H1 (cell line): ENCODE measurements at regions not wholly inside any gene's neighbourhood (a gene's known extent, or its start where the extent isn't known, plus 50 kb on each side); places are given as distances from the start of the nearest gene placed in this dataset.

ENCODE experiments used
- CTCF ChIA-PET: fragments of 300-600 bp; sonication (Branson Sonifier 250); formaldehyde crosslinking; loops from one replicate; lab custom pipeline; 2021; ENCODE audit not compliant: partially characterized antibody; lab: Charles Lee
- POLR2A ChIA-PET: fragments of 300-600 bp; sonication (Branson Sonifier 250); formaldehyde crosslinking; loops from one replicate; lab custom pipeline; 2021; ENCODE audit warnings: inconsistent platforms; ENCODE audit not compliant: partially characterized antibody; lab: Charles Lee
- DNase-seq, 2 experiments: peaks; one replicate each; pipeline versions ENCODE4 v3.0.0 to v3.0.0-alpha.2; 2010 to 2022; ENCODE audit warnings: low spot score in 2 of 2, low read depth in 1 of 2, mixed read lengths in 1 of 2
- FAIRE-seq: peaks from 2 replicates; lab custom pipeline; 2011; peaks lifted over from hg19 to GRCh38; lab: Jason Lieb, UNC
- H2AFZ ChIP-seq: 2 replicates; pipeline ENCODE4 v1.8.1; 2012; ENCODE audit warnings: low read length, inconsistent platforms
- H2AK5ac ChIP-seq: 2 replicates; pipeline ENCODE4 v1.6.1; 2013; ENCODE audit warnings: low read depth, low read length
- H2BK120ac ChIP-seq: replicated peaks from 2 replicates; pipeline ENCODE3; 2013; ENCODE audit warnings: low read depth, low read length, inconsistent platforms
- H2BK12ac ChIP-seq: 2 replicates; pipeline ENCODE4 v1.6.1; 2013; ENCODE audit warnings: low read depth, low read length
- H2BK15ac ChIP-seq: 2 replicates; pipeline ENCODE4 v1.6.1; 2013; ENCODE audit warnings: low read length
- H2BK20ac ChIP-seq: 2 replicates; pipeline ENCODE4 v1.6.1; 2013; ENCODE audit warnings: low read length
- H2BK5ac ChIP-seq: 2 replicates; pipeline ENCODE4 v1.6.1; 2013; ENCODE audit warnings: low read depth, low read length
- H3K14ac ChIP-seq: 2 replicates; pipeline ENCODE4 v1.6.1; 2013; ENCODE audit warnings: inconsistent platforms; ENCODE audit not compliant: insufficient read length
- H3K18ac ChIP-seq: 2 replicates; pipeline ENCODE4 v1.6.1; 2013; ENCODE audit warnings: low read length; ENCODE audit errors: extremely low read depth
- H3K23ac ChIP-seq: 2 replicates; pipeline ENCODE4 v1.6.1; 2013; ENCODE audit warnings: inconsistent platforms; ENCODE audit not compliant: insufficient read length
- H3K23me2 ChIP-seq: 2 replicates; pipeline ENCODE4 v1.6.1; 2013; ENCODE audit warnings: low read depth, low read length
- H3K27ac ChIP-seq: 2 replicates; pipeline ENCODE4 v1.6.1; 2011; ENCODE audit warnings: low read depth, low read length, inconsistent platforms
- H3K27me3 ChIP-seq, 4 experiments: replicated peaks in 1 of 4; 1 replicate in 1 of 4; 2 replicates in 3 of 4; pipeline versions ENCODE4 v1.6.1 to v1.8.1; 2011 to 2013; ENCODE audit warnings: low read length in 3 of 4, mild to moderate bottlenecking in 3 of 4, inconsistent platforms in 2 of 4, mixed read lengths in 2 of 4, moderate library complexity in 1 of 4; ENCODE audit not compliant: control insufficient read depth in 3 of 4, insufficient read depth in 3 of 4; ENCODE audit errors: extremely low read depth in 1 of 4
- H3K36me3 ChIP-seq, 4 experiments: 2 replicates each; pipeline versions ENCODE4 v1.6.1 to v1.8.1; 2011 to 2013; ENCODE audit warnings: mild to moderate bottlenecking in 4 of 4, low read length in 3 of 4, moderate library complexity in 2 of 4, control low read depth in 1 of 4, inconsistent platforms in 1 of 4; ENCODE audit not compliant: insufficient read depth in 4 of 4, control insufficient read depth in 2 of 4
- H3K4ac ChIP-seq: replicated peaks from 2 replicates; pipeline ENCODE3; 2013; ENCODE audit warnings: low read length, low read depth, mixed read lengths, inconsistent platforms; ENCODE audit not compliant: insufficient read length
- H3K4me1 ChIP-seq, 4 experiments: replicated peaks in 1 of 4; 1 replicate in 1 of 4; 2 replicates in 3 of 4; pipeline versions ENCODE4 v1.6.1 to v1.8.1; 2011 to 2013; ENCODE audit warnings: low read length in 3 of 4, inconsistent platforms in 2 of 4, mixed read lengths in 1 of 4; ENCODE audit not compliant: insufficient read depth in 4 of 4, control insufficient read depth in 3 of 4
- H3K4me2 ChIP-seq, 2 experiments: 2 replicates each; pipeline versions ENCODE4 v1.6.1 to v1.8.1; 2011 to 2013; ENCODE audit warnings: low read depth in 2 of 2, low read length in 2 of 2, control low read depth in 1 of 2, inconsistent platforms in 1 of 2, mild to moderate bottlenecking in 1 of 2; ENCODE audit not compliant: insufficient read depth in 1 of 2
- H3K4me3 ChIP-seq, 4 experiments: fragments of 200-600, 300-600 bp in 1 of 4; sonication (generic), shearing (Covaris generic), sonication (Bioruptor Twin) in 1 of 4; 2 replicates each; pipeline versions ENCODE4 v1.5.1 to v1.8.1; 2011 to 2016; ENCODE audit warnings: low read length in 4 of 4, low read depth in 3 of 4, control low read depth in 2 of 4, inconsistent platforms in 2 of 4, mild to moderate bottlenecking in 2 of 4, mixed read lengths in 1 of 4, moderate library complexity in 1 of 4; ENCODE audit not compliant: insufficient read depth in 2 of 4; ENCODE audit errors: extremely low read depth in 1 of 4
- H3K56ac ChIP-seq: replicated peaks from 2 replicates; pipeline ENCODE3; 2013; ENCODE audit warnings: low read depth, mild to moderate bottlenecking, mixed read lengths, low read length, inconsistent platforms; ENCODE audit not compliant: insufficient read length
- H3K79me1 ChIP-seq: 2 replicates; pipeline ENCODE4 v1.6.1; 2013; ENCODE audit warnings: low read depth, low read length, control low read depth
- H3K79me2 ChIP-seq, 2 experiments: 2 replicates each; pipeline versions ENCODE4 v1.6.1 to v1.8.1; 2012 to 2013; ENCODE audit warnings: low read length in 2 of 2, mild to moderate bottlenecking in 2 of 2, inconsistent platforms in 1 of 2; ENCODE audit not compliant: insufficient read depth in 2 of 2, control insufficient read depth in 1 of 2
- H3K9ac ChIP-seq, 4 experiments: replicated peaks in 1 of 4; 1 replicate in 1 of 4; 2 replicates in 3 of 4; pipeline versions ENCODE4 v1.6.1 to v1.8.1; 2011 to 2013; ENCODE audit warnings: low read depth in 3 of 4, low read length in 3 of 4, control low read depth in 2 of 4, mild to moderate bottlenecking in 2 of 4, moderate library complexity in 2 of 4, inconsistent platforms in 1 of 4; ENCODE audit errors: extremely low read depth in 1 of 4
- H3K9me3 ChIP-seq, 2 experiments: 2 replicates each; pipeline versions ENCODE4 v1.6.1 to v1.8.1; 2012 to 2013; ENCODE audit warnings: mild to moderate bottlenecking in 2 of 2, moderate library complexity in 2 of 2, control low read depth in 1 of 2, inconsistent platforms in 1 of 2, low read depth in 1 of 2, low read length in 1 of 2, mixed read lengths in 1 of 2; ENCODE audit not compliant: insufficient read depth in 2 of 2
- H4K20me1 ChIP-seq, 2 experiments: replicated peaks in 1 of 2; 2 replicates each; pipeline versions ENCODE3 to v1.8.1; 2011 to 2013; ENCODE audit warnings: inconsistent platforms in 2 of 2, low read length in 2 of 2, mild to moderate bottlenecking in 1 of 2; ENCODE audit not compliant: insufficient read depth in 2 of 2, control insufficient read depth in 1 of 2
- H4K5ac ChIP-seq: 2 replicates; pipeline ENCODE4 v1.6.1; 2013; ENCODE audit warnings: low read length, low read depth, mixed read lengths, inconsistent platforms; ENCODE audit not compliant: insufficient read length
- H4K8ac ChIP-seq: 2 replicates; pipeline ENCODE4 v1.8.0; 2013; ENCODE audit warnings: mild to moderate bottlenecking, moderate library complexity, low read length, inconsistent platforms; ENCODE audit not compliant: insufficient read depth; ENCODE audit errors: extremely low read depth
- H4K91ac ChIP-seq: replicated peaks from 2 replicates; pipeline ENCODE3; 2013; ENCODE audit warnings: low read length, mixed read lengths, inconsistent platforms; ENCODE audit not compliant: insufficient read length
- CBX8 ChIP-seq: fragments of 300-800, 300-1000 bp; sonication (generic); IDR thresholded peaks from 2 replicates; pipeline ENCODE4 v1.7.1; 2016; ENCODE audit warnings: low read depth, low read length, borderline replicate concordance
- CEBPB ChIP-seq: IDR thresholded peaks from 2 replicates; pipeline ENCODE4 v1.6.1; 2012; ENCODE audit warnings: low read depth, low read length
- CHD2 ChIP-seq: IDR thresholded peaks from 2 replicates; pipeline ENCODE4 v1.6.1; 2012; ENCODE audit warnings: low read length, improper control_type of control experiment
- CREB1 ChIP-seq: IDR thresholded peaks from 2 replicates; pipeline ENCODE4 v1.6.1; 2012; ENCODE audit warnings: inconsistent platforms
- HDAC2 ChIP-seq, 2 experiments: fragments of 300-600 bp in 1 of 2; sonication (generic) in 1 of 2; IDR thresholded peaks; 2 replicates each; pipeline ENCODE4 v1.6.1; 2011 to 2012; ENCODE audit warnings: low read depth in 2 of 2, low read length in 2 of 2, mild to moderate bottlenecking in 2 of 2, moderate library complexity in 2 of 2, borderline replicate concordance in 1 of 2, inconsistent platforms in 1 of 2
- JUN ChIP-seq: IDR thresholded peaks from 2 replicates; pipeline ENCODE4 v1.6.1; 2011; ENCODE audit warnings: low read depth, mild to moderate bottlenecking, improper control_type of control experiment, low read length
- KDM5A ChIP-seq: fragments of 200-600 bp; IDR thresholded peaks from 2 replicates; pipeline ENCODE4 v1.7.1; 2012; ENCODE audit warnings: mild to moderate bottlenecking, low read length, inconsistent platforms, mixed read lengths
- NANOG ChIP-seq: IDR thresholded peaks from 2 replicates; pipeline ENCODE4 v1.6.1; 2011; ENCODE audit warnings: low read length, low read depth, mild to moderate bottlenecking, inconsistent platforms; ENCODE audit not compliant: insufficient read depth, poor library complexity, severe bottlenecking
- RNF2 ChIP-seq: fragments of 200-900, 300-1000 bp; sonication (generic); IDR thresholded peaks from 2 replicates; pipeline ENCODE4 v1.7.1; 2016; ENCODE audit warnings: borderline replicate concordance, low read depth, mild to moderate bottlenecking, antibody characterized with exemption, low read length; ENCODE audit not compliant: poor library complexity, severe bottlenecking; ENCODE audit errors: missing control alignments
- SIN3A ChIP-seq, 2 experiments: IDR thresholded peaks in 1 of 2; conservative IDR thresholded peaks in 1 of 2; 2 replicates each; pipeline ENCODE4 v1.6.1; 2011 to 2012; ENCODE audit warnings: low read length in 2 of 2, improper control_type of control experiment in 1 of 2, low read depth in 1 of 2, mild to moderate bottlenecking in 1 of 2
- TBP ChIP-seq: IDR thresholded peaks from 2 replicates; pipeline ENCODE4 v1.6.1; 2011; ENCODE audit warnings: low read depth, low read length, improper control_type of control experiment
- TCF12 ChIP-seq: IDR thresholded peaks from 2 replicates; pipeline ENCODE4 v1.6.1; 2011; ENCODE audit warnings: low read depth, mild to moderate bottlenecking, low read length
- WGBS, 2 experiments: shearing (Covaris generic) in 1 of 2; methylation state at CpG; one replicate each; pipeline versions ENCODE4 v1.1.6 to v1.1.7; 2013 to 2015; ENCODE audit warnings: low lambda C conversion rate in 2 of 2, mixed read lengths in 2 of 2, inconsistent platforms in 1 of 2, low coverage in 1 of 2, missing lambda C conversion rate in 1 of 2; ENCODE audit not compliant: insufficient replicate concordance in 2 of 2, insufficient coverage in 1 of 2, insufficient read length in 1 of 2; ENCODE audit errors: extremely low coverage in 1 of 2, missing lambda C conversion rate in 1 of 2; 5-methylcytosine and 5-hydroxymethylcytosine counted together
- TF ChIP-seq, protein P1 (sequence below): IDR thresholded peaks from 2 replicates; pipeline ENCODE4 v1.6.1; 2011; ENCODE audit warnings: low read length, improper control_type of control experiment

DNA sequence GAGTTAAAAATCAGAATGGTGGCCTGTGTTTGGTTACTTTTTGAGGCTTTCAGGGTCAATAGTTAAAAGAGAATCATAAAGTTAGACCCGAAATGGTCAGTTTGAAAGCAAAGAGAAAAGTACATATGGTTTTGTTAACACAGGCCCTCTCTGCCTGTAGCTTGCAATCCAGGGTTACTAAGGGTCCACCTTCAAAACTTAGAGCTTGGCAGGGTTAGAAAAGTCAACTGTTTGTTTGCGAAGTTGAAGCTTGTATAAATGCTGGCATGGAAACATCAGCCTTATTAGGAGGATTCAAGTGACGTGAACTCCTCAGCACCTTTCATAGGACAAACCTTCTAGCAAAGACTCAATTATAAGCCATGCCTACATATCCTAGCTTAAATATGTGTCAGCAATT, 196.3 kb upstream of the SEMA3A start:
- H4K20me1 ChIP-seq, result no peaks in the 10 kb centered on the region
- no peak overlapping the region for H2BK120ac ChIP-seq
- 91% methylated on average over 3 of the region's 3 CpGs; no CpG with 5 or more reads in 1 of the 2 experiments for WGBS, 2 experiments
- no peak overlapping the region for H2BK20ac ChIP-seq
- no peak overlapping the region for H3K14ac ChIP-seq
- no peaks in the 10 kb centered on the region for H3K36me3 ChIP-seq
- no peaks in the 10 kb centered on the region for H3K23me2 ChIP-seq
- H3K4me1 ChIP-seq, result no peaks in the 10 kb centered on the region
- no peak overlapping the region for H3K4ac ChIP-seq
- no peak overlapping the region for H4K8ac ChIP-seq
- H3K79me2 ChIP-seq, result no peaks in the 10 kb centered on the region
- no peak overlapping the region for H3K27ac ChIP-seq
- no peak overlapping the region for H4K91ac ChIP-seq
- H2AK5ac ChIP-seq, result no peak overlapping the region
- H2BK5ac ChIP-seq, result no peak overlapping the region
- H3K4me3 ChIP-seq, result no peak overlapping the region
- no peak overlapping the region for H2BK15ac ChIP-seq
- no peak overlapping the region for H2BK12ac ChIP-seq
- peak overlapping the region; percentile 43; the same call in 1 of the 2 replicates for H2AFZ ChIP-seq
- no peaks in the 10 kb centered on the region for H3K27me3 ChIP-seq
- no peak overlapping the region for H3K9ac ChIP-seq
- H3K18ac ChIP-seq, result no peak overlapping the region
- FAIRE-seq (no peak), DNase-seq (no peak)
- H3K23ac ChIP-seq, result no peak overlapping the region
- no peak overlapping the region for H3K4me2 ChIP-seq
- no peak overlapping the region for H3K56ac ChIP-seq
- H3K9me3 ChIP-seq, result no peaks in the 10 kb centered on the region
- H3K79me1 ChIP-seq, result no peaks in the 10 kb centered on the region
- POLR2A ChIA-PET, result no interaction called here
- no peak overlapping the region for H4K5ac ChIP-seq
- CTCF ChIA-PET, result no interaction called here
- TF ChIP-seq HDAC2 (IDR thresholded peaks at IDR 0.05; ENCODE audit: borderline replicate concordance in 1 of 2, low read depth in 2 of 2, low read length in 2 of 2), result no peak
- TF ChIP-seq SIN3A (conservative IDR thresholded peaks at IDR 0.05 in 1 of 2, IDR thresholded peaks at IDR 0.05 in 1 of 2; ENCODE audit: low read depth in 1 of 2, low read length in 2 of 2), result no peak
- no peak for TF ChIP-seq CEBPB
- TF ChIP-seq RNF2, result no peak
- TF ChIP-seq, protein P1, sequence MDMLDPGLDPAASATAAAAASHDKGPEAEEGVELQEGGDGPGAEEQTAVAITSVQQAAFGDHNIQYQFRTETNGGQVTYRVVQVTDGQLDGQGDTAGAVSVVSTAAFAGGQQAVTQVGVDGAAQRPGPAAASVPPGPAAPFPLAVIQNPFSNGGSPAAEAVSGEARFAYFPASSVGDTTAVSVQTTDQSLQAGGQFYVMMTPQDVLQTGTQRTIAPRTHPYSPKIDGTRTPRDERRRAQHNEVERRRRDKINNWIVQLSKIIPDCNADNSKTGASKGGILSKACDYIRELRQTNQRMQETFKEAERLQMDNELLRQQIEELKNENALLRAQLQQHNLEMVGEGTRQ, result no peak
- no peak for TF ChIP-seq KDM5A
- TF ChIP-seq CREB1, result no peak
- TF ChIP-seq CBX8, result no peak
- no peak for TF ChIP-seq NANOG
- no peak for TF ChIP-seq TBP
- TF ChIP-seq JUN, result no peak
- no peak for TF ChIP-seq TCF12
- TF ChIP-seq CHD2, result no peak
